Esophagus squamous epithelium (tissue), 5 donors: ENCODE measurements at regions not wholly inside any gene's neighbourhood (a gene's known extent, or its start where the extent isn't known, plus 50 kb on each side); places are given as distances from the start of the nearest gene placed in this dataset.

Source experiments
- DNase-seq: peaks from one replicate; lab custom pipeline; 2025; lab: John Stamatoyannopoulos, UW
- H3K27ac ChIP-seq, 4 donors: fragments of 200-600 bp; sonication (generic); one replicate each; pipeline ENCODE4 v1.5.1; 2016 to 2019; ENCODE audit warnings: mild to moderate bottlenecking in 1 of 4
- H3K27me3 ChIP-seq, 4 donors: fragments of 200-600 bp; sonication (generic); 1 replicate in 3 of 4; 2 replicates in 1 of 4; pipeline versions ENCODE4 v1.5.1 to v1.6.0; 2017 to 2021; ENCODE audit warnings: antibody characterized with exemption in 1 of 4
- H3K36me3 ChIP-seq, 3 donors: fragments of 200-600 bp; sonication (generic); one replicate each; pipeline ENCODE4 v1.5.1; 2016 to 2019
- H3K4me1 ChIP-seq, 3 donors: fragments of 200-600 bp; sonication (generic); one replicate each; pipeline ENCODE4 v1.5.1; 2017 to 2019
- H3K4me3 ChIP-seq, 4 donors: fragments of 200-600 bp; sonication (generic); 1 replicate in 3 of 4; 2 replicates in 1 of 4; pipeline ENCODE4 v1.5.1; 2016 to 2019; ENCODE audit warnings: mild to moderate bottlenecking in 2 of 4, moderate library complexity in 1 of 4
- H3K9me3 ChIP-seq, 3 donors: fragments of 200-600 bp; sonication (generic); one replicate each; pipeline ENCODE4 v1.5.1; 2016 to 2019
- POLR2A ChIP-seq, 4 donors: fragments of 450-650 bp; IDR thresholded peaks; one replicate each; pipeline ENCODE4 v1.6.1; 2017; ENCODE audit warnings: antibody characterized with exemption in 4 of 4, mild to moderate bottlenecking in 4 of 4, moderate library complexity in 3 of 4
- WGBS, 2 donors: methylation state at CpG; one replicate each; pipeline ENCODE4 v1.1.5; 2018; 5-methylcytosine and 5-hydroxymethylcytosine counted together
- intact Hi-C: fragments of 100-400 bp; cut with DNase I; formaldehyde crosslinking; loops from one replicate; pipeline ENCODE4 v1.15.0; 2022
- TF ChIP-seq, protein P1 (sequence below), 6 experiments: fragments of 450-650 bp in 4 of 6; fragments of 200-600 bp in 2 of 6; sonication (generic) in 2 of 6; IDR thresholded peaks; one replicate each; pipeline ENCODE4 v1.5.1; 2016 to 2019; ENCODE audit warnings: antibody characterized with exemption in 6 of 6, mild to moderate bottlenecking in 4 of 6, moderate library complexity in 4 of 6
- donor health status: DM: yes; HTN: yes; CAD: no.

GRCh38 chr2:11901351-11902069 is 155.1 kb downstream of the LPIN1 start:
- H3K4me1 ChIP-seq, result no peaks in the 10 kb centered on the region
- TF ChIP-seq, protein P1, sequence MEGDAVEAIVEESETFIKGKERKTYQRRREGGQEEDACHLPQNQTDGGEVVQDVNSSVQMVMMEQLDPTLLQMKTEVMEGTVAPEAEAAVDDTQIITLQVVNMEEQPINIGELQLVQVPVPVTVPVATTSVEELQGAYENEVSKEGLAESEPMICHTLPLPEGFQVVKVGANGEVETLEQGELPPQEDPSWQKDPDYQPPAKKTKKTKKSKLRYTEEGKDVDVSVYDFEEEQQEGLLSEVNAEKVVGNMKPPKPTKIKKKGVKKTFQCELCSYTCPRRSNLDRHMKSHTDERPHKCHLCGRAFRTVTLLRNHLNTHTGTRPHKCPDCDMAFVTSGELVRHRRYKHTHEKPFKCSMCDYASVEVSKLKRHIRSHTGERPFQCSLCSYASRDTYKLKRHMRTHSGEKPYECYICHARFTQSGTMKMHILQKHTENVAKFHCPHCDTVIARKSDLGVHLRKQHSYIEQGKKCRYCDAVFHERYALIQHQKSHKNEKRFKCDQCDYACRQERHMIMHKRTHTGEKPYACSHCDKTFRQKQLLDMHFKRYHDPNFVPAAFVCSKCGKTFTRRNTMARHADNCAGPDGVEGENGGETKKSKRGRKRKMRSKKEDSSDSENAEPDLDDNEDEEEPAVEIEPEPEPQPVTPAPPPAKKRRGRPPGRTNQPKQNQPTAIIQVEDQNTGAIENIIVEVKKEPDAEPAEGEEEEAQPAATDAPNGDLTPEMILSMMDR (IDR thresholded peaks at IDR 0.05), result no peak
- no peak for TF ChIP-seq POLR2A (IDR thresholded peaks at IDR 0.05)
- no peak overlapping the region for H3K27ac ChIP-seq
- no peaks in the 10 kb centered on the region for H3K9me3 ChIP-seq
- no peaks in the 10 kb centered on the region for H3K27me3 ChIP-seq
- H3K36me3 ChIP-seq, result no peaks in the 10 kb centered on the region
- 91 to 93% methylated on average over 12 to 14 of the region's 16 CpGs for WGBS, 2 donors
- intact Hi-C loops, result no loop called here
- H3K4me3 ChIP-seq, result no peak overlapping the region
- DNase-seq, result no peak

GRCh38 chr2:11903085-11903606 is 156.7 kb downstream of the LPIN1 start:
- DNase-seq, result no peak
- TF ChIP-seq, protein P1 (IDR thresholded peaks at IDR 0.05), result no peak
- no peak for TF ChIP-seq POLR2A (IDR thresholded peaks at IDR 0.05)
- Histone ChIP-seq H3K36me3 (no peaks in the 10 kb centered on the region), H3K9me3 (no peaks in the 10 kb centered on the region), H3K27ac (no peak overlapping the region), H3K4me3 (no peak overlapping the region), H3K4me1 (no peaks in the 10 kb centered on the region), H3K27me3 (no peaks in the 10 kb centered on the region)
- 86 to 89% methylated on average over 4 of the region's 4 CpGs for WGBS, 2 donors
- intact Hi-C loops, result no loop called here

- no peak overlapping the region for H3K4me3 ChIP-seq
- WGBS, 2 donors, result 85 to 89% methylated on average over 4 to 5 of the region's 5 CpGs
- no peaks in the 10 kb centered on the region for H3K9me3 ChIP-seq
- no peak for DNase-seq
- H3K36me3 ChIP-seq, result no peaks in the 10 kb centered on the region
- intact Hi-C loops, result no loop called here
- H3K27ac ChIP-seq, result no peak overlapping the region
- TF ChIP-seq, protein P1 (IDR thresholded peaks at IDR 0.05), result no peak
- no peak for TF ChIP-seq POLR2A (IDR thresholded peaks at IDR 0.05)
- H3K27me3 ChIP-seq, result no peaks in the 10 kb centered on the region
- H3K4me1 ChIP-seq, result no peaks in the 10 kb centered on the region
Observed at GRCh38 chr2:11904029-11904428, 157.6 kb downstream of the LPIN1 start.

GRCh38 chr2:11904941-11905340 is 158.5 kb downstream of the LPIN1 start:
- Histone ChIP-seq H3K9me3 (no peaks in the 10 kb centered on the region), H3K36me3 (no peaks in the 10 kb centered on the region), H3K4me1 (no peaks in the 10 kb centered on the region), H3K4me3 (no peak overlapping the region), H3K27me3 (no peaks in the 10 kb centered on the region), H3K27ac (no peak overlapping the region)
- intact Hi-C loops, result no loop called here
- no peak for TF ChIP-seq POLR2A (IDR thresholded peaks at IDR 0.05)
- TF ChIP-seq, protein P1 (IDR thresholded peaks at IDR 0.05), result no peak
- no peak for DNase-seq
- 43 to 83% methylated on average over 3 of the region's 3 CpGs for WGBS, 2 donors

GRCh38 chr2:11907190-11907589 is 160.8 kb downstream of the LPIN1 start:
- H3K36me3 ChIP-seq, result no peaks in the 10 kb centered on the region
- H3K9me3 ChIP-seq, result no peaks in the 10 kb centered on the region
- H3K4me1 ChIP-seq, result no peaks in the 10 kb centered on the region
- intact Hi-C loops, result no loop called here
- no peak overlapping the region for H3K27ac ChIP-seq
- H3K27me3 ChIP-seq, result no peaks in the 10 kb centered on the region
- WGBS, 2 donors, result 45 to 93% methylated on average over 2 of the region's 6 CpGs
- H3K4me3 ChIP-seq, result no peak overlapping the region
- no peak for DNase-seq
- TF ChIP-seq, protein P1 (IDR thresholded peaks at IDR 0.05), result no peak
- no peak for TF ChIP-seq POLR2A (IDR thresholded peaks at IDR 0.05)
